ENCODE measurements at regions not wholly inside any gene's neighbourhood (a gene's known extent, or its start where the extent isn't known, plus 50 kb on each side); places are given as distances from the start of the nearest gene placed in this dataset.

GRCh38 chr1:79188337-79188736 is 181.8 kb upstream of the ADGRL4 start:
- Histone ChIP-seq H3K27ac (no peak overlapping the region), H3K9me3 (no peaks in the 10 kb centered on the region), H3K4me1 (no peaks in the 10 kb centered on the region), H3K36me3 (ENCODE audit: low read depth, missing control alignments) (no peaks in the 10 kb centered on the region), H3K4me3 (no peak overlapping the region), H3K27me3 (no peaks in the 10 kb centered on the region)
- 54 to 77% methylated on average over 2 of the region's 2 CpGs for WGBS, 2 donors
- TF ChIP-seq CTCF (IDR thresholded peaks at IDR 0.05) (no peak), POLR2A (IDR thresholded peaks at IDR 0.05) (no peak)
- intact Hi-C loops (cut with DNase I; ENCODE audit: low total_unique reads): no loop called here
- no peak for DNase-seq

- no peaks in the 10 kb centered on the region for H3K36me3 ChIP-seq (ENCODE audit: low read depth, missing control alignments)
- intact Hi-C loops (cut with DNase I; ENCODE audit: low total_unique reads): no loop called here
- no peak for DNase-seq
- H3K27me3 ChIP-seq: no peaks in the 10 kb centered on the region
- H3K27ac ChIP-seq: no peak overlapping the region
- H3K4me1 ChIP-seq: no peaks in the 10 kb centered on the region
- H3K4me3 ChIP-seq: no peak overlapping the region
- TF ChIP-seq POLR2A (IDR thresholded peaks at IDR 0.05) (no peak), CTCF (IDR thresholded peaks at IDR 0.05) (no peak)
- H3K9me3 ChIP-seq: no peaks in the 10 kb centered on the region
Observed at GRCh38 chr1:79186260-79186659, 179.7 kb upstream of the ADGRL4 start.

- H3K27ac ChIP-seq: no peak overlapping the region
- no peaks in the 10 kb centered on the region for H3K36me3 ChIP-seq (ENCODE audit: low read depth, missing control alignments)
- TF ChIP-seq POLR2A (IDR thresholded peaks at IDR 0.05): no peak
- no peak for TF ChIP-seq CTCF (IDR thresholded peaks at IDR 0.05)
- no peaks in the 10 kb centered on the region for H3K27me3 ChIP-seq
- H3K9me3 ChIP-seq: no peaks in the 10 kb centered on the region
- intact Hi-C loops (cut with DNase I; ENCODE audit: low total_unique reads): no loop called here
- H3K4me3 ChIP-seq: no peak overlapping the region
- H3K4me1 ChIP-seq: no peaks in the 10 kb centered on the region
- no peak for DNase-seq
- 88 to 93% methylated on average over 1 of the region's 1 CpG for WGBS, 2 donors
Observed at GRCh38 chr1:79177844-79178243, 171.3 kb upstream of the ADGRL4 start.

GRCh38 chr1:79161077-79161476 is 154.5 kb upstream of the ADGRL4 start:
- H3K27ac ChIP-seq: no peak overlapping the region
- intact Hi-C loops (cut with DNase I; ENCODE audit: low total_unique reads): no loop called here
- no peak for DNase-seq
- H3K9me3 ChIP-seq: no peaks in the 10 kb centered on the region
- H3K4me1 ChIP-seq: no peaks in the 10 kb centered on the region
- H3K27me3 ChIP-seq: no peaks in the 10 kb centered on the region
- no peak overlapping the region for H3K4me3 ChIP-seq
- TF ChIP-seq CTCF (IDR thresholded peaks at IDR 0.05): no peak
- no peak for TF ChIP-seq POLR2A (IDR thresholded peaks at IDR 0.05)
- no peaks in the 10 kb centered on the region for H3K36me3 ChIP-seq (ENCODE audit: low read depth, missing control alignments)

- no peak for DNase-seq
- no peaks in the 10 kb centered on the region for H3K27me3 ChIP-seq
- WGBS, 2 donors: 70% methylated on average over 1 of the region's 1 CpG
Observed at GRCh38 chr1:79155991-79156390, 149.5 kb upstream of the ADGRL4 start.

More at GRCh38 chr1:79155991-79156390, 149.5 kb upstream of the ADGRL4 start:
- H3K27ac ChIP-seq: no peak overlapping the region
- no peak for TF ChIP-seq CTCF (IDR thresholded peaks at IDR 0.05)
- no peak for TF ChIP-seq POLR2A (IDR thresholded peaks at IDR 0.05)
- no peaks in the 10 kb centered on the region for H3K9me3 ChIP-seq
- no peak overlapping the region for H3K4me3 ChIP-seq
- H3K36me3 ChIP-seq (ENCODE audit: low read depth, missing control alignments): no peaks in the 10 kb centered on the region
- intact Hi-C loops (cut with DNase I; ENCODE audit: low total_unique reads): no loop called here
- H3K4me1 ChIP-seq: no peaks in the 10 kb centered on the region
